H1 (cell line): ENCODE measurements at regions not wholly inside any gene's neighbourhood (a gene's known extent, or its start where the extent isn't known, plus 50 kb on each side); places are given as distances from the start of the nearest gene placed in this dataset.

Source experiments
- CTCF ChIA-PET: fragments of 300-600 bp; sonication (Branson Sonifier 250); formaldehyde crosslinking; loops from one replicate; lab custom pipeline; 2021; ENCODE audit not compliant: partially characterized antibody; lab: Charles Lee
- POLR2A ChIA-PET: fragments of 300-600 bp; sonication (Branson Sonifier 250); formaldehyde crosslinking; loops from one replicate; lab custom pipeline; 2021; ENCODE audit warnings: inconsistent platforms; ENCODE audit not compliant: partially characterized antibody; lab: Charles Lee
- DNase-seq, 2 experiments: peaks; one replicate each; pipeline versions ENCODE4 v3.0.0 to v3.0.0-alpha.2; 2010 to 2022; ENCODE audit warnings: low spot score in 2 of 2, low read depth in 1 of 2, mixed read lengths in 1 of 2
- FAIRE-seq: peaks from 2 replicates; lab custom pipeline; 2011; peaks lifted over from hg19 to GRCh38; lab: Jason Lieb, UNC
- H2AFZ ChIP-seq: 2 replicates; pipeline ENCODE4 v1.8.1; 2012; ENCODE audit warnings: low read length, inconsistent platforms
- H2AK5ac ChIP-seq: 2 replicates; pipeline ENCODE4 v1.6.1; 2013; ENCODE audit warnings: low read depth, low read length
- H2BK120ac ChIP-seq: replicated peaks from 2 replicates; pipeline ENCODE3; 2013; ENCODE audit warnings: low read depth, low read length, inconsistent platforms
- H2BK12ac ChIP-seq: 2 replicates; pipeline ENCODE4 v1.6.1; 2013; ENCODE audit warnings: low read depth, low read length
- H2BK15ac ChIP-seq: 2 replicates; pipeline ENCODE4 v1.6.1; 2013; ENCODE audit warnings: low read length
- H2BK20ac ChIP-seq: 2 replicates; pipeline ENCODE4 v1.6.1; 2013; ENCODE audit warnings: low read length
- H2BK5ac ChIP-seq: 2 replicates; pipeline ENCODE4 v1.6.1; 2013; ENCODE audit warnings: low read depth, low read length
- H3K14ac ChIP-seq: 2 replicates; pipeline ENCODE4 v1.6.1; 2013; ENCODE audit warnings: inconsistent platforms; ENCODE audit not compliant: insufficient read length
- H3K18ac ChIP-seq: 2 replicates; pipeline ENCODE4 v1.6.1; 2013; ENCODE audit warnings: low read length; ENCODE audit errors: extremely low read depth
- H3K23ac ChIP-seq: 2 replicates; pipeline ENCODE4 v1.6.1; 2013; ENCODE audit warnings: inconsistent platforms; ENCODE audit not compliant: insufficient read length
- H3K23me2 ChIP-seq: 2 replicates; pipeline ENCODE4 v1.6.1; 2013; ENCODE audit warnings: low read depth, low read length
- H3K27ac ChIP-seq: 2 replicates; pipeline ENCODE4 v1.6.1; 2011; ENCODE audit warnings: low read depth, low read length, inconsistent platforms
- H3K27me3 ChIP-seq, 4 experiments: replicated peaks in 1 of 4; 1 replicate in 1 of 4; 2 replicates in 3 of 4; pipeline versions ENCODE4 v1.6.1 to v1.8.1; 2011 to 2013; ENCODE audit warnings: low read length in 3 of 4, mild to moderate bottlenecking in 3 of 4, inconsistent platforms in 2 of 4, mixed read lengths in 2 of 4, moderate library complexity in 1 of 4; ENCODE audit not compliant: control insufficient read depth in 3 of 4, insufficient read depth in 3 of 4; ENCODE audit errors: extremely low read depth in 1 of 4
- H3K36me3 ChIP-seq, 4 experiments: 2 replicates each; pipeline versions ENCODE4 v1.6.1 to v1.8.1; 2011 to 2013; ENCODE audit warnings: mild to moderate bottlenecking in 4 of 4, low read length in 3 of 4, moderate library complexity in 2 of 4, control low read depth in 1 of 4, inconsistent platforms in 1 of 4; ENCODE audit not compliant: insufficient read depth in 4 of 4, control insufficient read depth in 2 of 4
- H3K4ac ChIP-seq: replicated peaks from 2 replicates; pipeline ENCODE3; 2013; ENCODE audit warnings: low read length, low read depth, mixed read lengths, inconsistent platforms; ENCODE audit not compliant: insufficient read length
- H3K4me1 ChIP-seq, 4 experiments: replicated peaks in 1 of 4; 1 replicate in 1 of 4; 2 replicates in 3 of 4; pipeline versions ENCODE4 v1.6.1 to v1.8.1; 2011 to 2013; ENCODE audit warnings: low read length in 3 of 4, inconsistent platforms in 2 of 4, mixed read lengths in 1 of 4; ENCODE audit not compliant: insufficient read depth in 4 of 4, control insufficient read depth in 3 of 4
- H3K4me2 ChIP-seq, 2 experiments: 2 replicates each; pipeline versions ENCODE4 v1.6.1 to v1.8.1; 2011 to 2013; ENCODE audit warnings: low read depth in 2 of 2, low read length in 2 of 2, control low read depth in 1 of 2, inconsistent platforms in 1 of 2, mild to moderate bottlenecking in 1 of 2; ENCODE audit not compliant: insufficient read depth in 1 of 2
- H3K4me3 ChIP-seq, 4 experiments: fragments of 200-600, 300-600 bp in 1 of 4; sonication (generic), shearing (Covaris generic), sonication (Bioruptor Twin) in 1 of 4; 2 replicates each; pipeline versions ENCODE4 v1.5.1 to v1.8.1; 2011 to 2016; ENCODE audit warnings: low read length in 4 of 4, low read depth in 3 of 4, control low read depth in 2 of 4, inconsistent platforms in 2 of 4, mild to moderate bottlenecking in 2 of 4, mixed read lengths in 1 of 4, moderate library complexity in 1 of 4; ENCODE audit not compliant: insufficient read depth in 2 of 4; ENCODE audit errors: extremely low read depth in 1 of 4
- H3K56ac ChIP-seq: replicated peaks from 2 replicates; pipeline ENCODE3; 2013; ENCODE audit warnings: low read depth, mild to moderate bottlenecking, mixed read lengths, low read length, inconsistent platforms; ENCODE audit not compliant: insufficient read length
- H3K79me1 ChIP-seq: 2 replicates; pipeline ENCODE4 v1.6.1; 2013; ENCODE audit warnings: low read depth, low read length, control low read depth
- H3K79me2 ChIP-seq, 2 experiments: 2 replicates each; pipeline versions ENCODE4 v1.6.1 to v1.8.1; 2012 to 2013; ENCODE audit warnings: low read length in 2 of 2, mild to moderate bottlenecking in 2 of 2, inconsistent platforms in 1 of 2; ENCODE audit not compliant: insufficient read depth in 2 of 2, control insufficient read depth in 1 of 2
- H3K9ac ChIP-seq, 4 experiments: replicated peaks in 1 of 4; 1 replicate in 1 of 4; 2 replicates in 3 of 4; pipeline versions ENCODE4 v1.6.1 to v1.8.1; 2011 to 2013; ENCODE audit warnings: low read depth in 3 of 4, low read length in 3 of 4, control low read depth in 2 of 4, mild to moderate bottlenecking in 2 of 4, moderate library complexity in 2 of 4, inconsistent platforms in 1 of 4; ENCODE audit errors: extremely low read depth in 1 of 4
- H3K9me3 ChIP-seq, 2 experiments: 2 replicates each; pipeline versions ENCODE4 v1.6.1 to v1.8.1; 2012 to 2013; ENCODE audit warnings: mild to moderate bottlenecking in 2 of 2, moderate library complexity in 2 of 2, control low read depth in 1 of 2, inconsistent platforms in 1 of 2, low read depth in 1 of 2, low read length in 1 of 2, mixed read lengths in 1 of 2; ENCODE audit not compliant: insufficient read depth in 2 of 2
- H4K20me1 ChIP-seq, 2 experiments: replicated peaks in 1 of 2; 2 replicates each; pipeline versions ENCODE3 to v1.8.1; 2011 to 2013; ENCODE audit warnings: inconsistent platforms in 2 of 2, low read length in 2 of 2, mild to moderate bottlenecking in 1 of 2; ENCODE audit not compliant: insufficient read depth in 2 of 2, control insufficient read depth in 1 of 2
- H4K5ac ChIP-seq: 2 replicates; pipeline ENCODE4 v1.6.1; 2013; ENCODE audit warnings: low read length, low read depth, mixed read lengths, inconsistent platforms; ENCODE audit not compliant: insufficient read length
- H4K8ac ChIP-seq: 2 replicates; pipeline ENCODE4 v1.8.0; 2013; ENCODE audit warnings: mild to moderate bottlenecking, moderate library complexity, low read length, inconsistent platforms; ENCODE audit not compliant: insufficient read depth; ENCODE audit errors: extremely low read depth
- H4K91ac ChIP-seq: replicated peaks from 2 replicates; pipeline ENCODE3; 2013; ENCODE audit warnings: low read length, mixed read lengths, inconsistent platforms; ENCODE audit not compliant: insufficient read length
- EGR1 ChIP-seq: IDR thresholded peaks from 2 replicates; pipeline ENCODE4 v1.6.1; 2011; ENCODE audit warnings: low read depth, low read length, borderline replicate concordance
- JUND ChIP-seq: IDR thresholded peaks from 2 replicates; pipeline ENCODE4 v1.6.1; 2011; ENCODE audit warnings: mild to moderate bottlenecking, improper control_type of control experiment, low read length
- NANOG ChIP-seq: IDR thresholded peaks from 2 replicates; pipeline ENCODE4 v1.6.1; 2011; ENCODE audit warnings: low read length, low read depth, mild to moderate bottlenecking, inconsistent platforms; ENCODE audit not compliant: insufficient read depth, poor library complexity, severe bottlenecking
- POLR2A ChIP-seq, 2 experiments: IDR thresholded peaks; 1 replicate in 1 of 2; 2 replicates in 1 of 2; pipeline ENCODE4 v1.6.1; 2011; ENCODE audit warnings: low read depth in 2 of 2, low read length in 2 of 2, mild to moderate bottlenecking in 2 of 2; ENCODE audit errors: control extremely low read depth in 1 of 2
- POLR2AphosphoS5 ChIP-seq: IDR thresholded peaks from 2 replicates; pipeline ENCODE4 v1.6.1; 2011; ENCODE audit warnings: low read depth, low read length
- RAD21 ChIP-seq, 2 experiments: IDR thresholded peaks in 1 of 2; conservative IDR thresholded peaks in 1 of 2; 2 replicates each; pipeline ENCODE4 v1.6.1; 2011; ENCODE audit warnings: low read depth in 2 of 2, low read length in 2 of 2, improper control_type of control experiment in 1 of 2, inconsistent platforms in 1 of 2, mild to moderate bottlenecking in 1 of 2, moderate library complexity in 1 of 2
- SP2 ChIP-seq: IDR thresholded peaks from 2 replicates; pipeline ENCODE4 v1.6.1; 2012; ENCODE audit warnings: mild to moderate bottlenecking, low read length, inconsistent platforms
- SP4 ChIP-seq: IDR thresholded peaks from 2 replicates; pipeline ENCODE4 v1.6.1; 2012; ENCODE audit warnings: low read length, inconsistent platforms
- YY1 ChIP-seq: IDR thresholded peaks from 2 replicates; pipeline ENCODE4 v1.6.1; 2011; ENCODE audit warnings: low read depth, mild to moderate bottlenecking, low read length
- WGBS, 2 experiments: shearing (Covaris generic) in 1 of 2; methylation state at CpG; one replicate each; pipeline versions ENCODE4 v1.1.6 to v1.1.7; 2013 to 2015; ENCODE audit warnings: low lambda C conversion rate in 2 of 2, mixed read lengths in 2 of 2, inconsistent platforms in 1 of 2, low coverage in 1 of 2, missing lambda C conversion rate in 1 of 2; ENCODE audit not compliant: insufficient replicate concordance in 2 of 2, insufficient coverage in 1 of 2, insufficient read length in 1 of 2; ENCODE audit errors: extremely low coverage in 1 of 2, missing lambda C conversion rate in 1 of 2; 5-methylcytosine and 5-hydroxymethylcytosine counted together
- TF ChIP-seq, protein P1 (sequence below): IDR thresholded peaks from 2 replicates; pipeline ENCODE4 v1.6.1; 2012; ENCODE audit warnings: inconsistent platforms
- TF ChIP-seq, protein P2 (sequence below): IDR thresholded peaks from 2 replicates; pipeline ENCODE4 v1.6.1; 2012; ENCODE audit warnings: low read length, inconsistent platforms

DNA sequence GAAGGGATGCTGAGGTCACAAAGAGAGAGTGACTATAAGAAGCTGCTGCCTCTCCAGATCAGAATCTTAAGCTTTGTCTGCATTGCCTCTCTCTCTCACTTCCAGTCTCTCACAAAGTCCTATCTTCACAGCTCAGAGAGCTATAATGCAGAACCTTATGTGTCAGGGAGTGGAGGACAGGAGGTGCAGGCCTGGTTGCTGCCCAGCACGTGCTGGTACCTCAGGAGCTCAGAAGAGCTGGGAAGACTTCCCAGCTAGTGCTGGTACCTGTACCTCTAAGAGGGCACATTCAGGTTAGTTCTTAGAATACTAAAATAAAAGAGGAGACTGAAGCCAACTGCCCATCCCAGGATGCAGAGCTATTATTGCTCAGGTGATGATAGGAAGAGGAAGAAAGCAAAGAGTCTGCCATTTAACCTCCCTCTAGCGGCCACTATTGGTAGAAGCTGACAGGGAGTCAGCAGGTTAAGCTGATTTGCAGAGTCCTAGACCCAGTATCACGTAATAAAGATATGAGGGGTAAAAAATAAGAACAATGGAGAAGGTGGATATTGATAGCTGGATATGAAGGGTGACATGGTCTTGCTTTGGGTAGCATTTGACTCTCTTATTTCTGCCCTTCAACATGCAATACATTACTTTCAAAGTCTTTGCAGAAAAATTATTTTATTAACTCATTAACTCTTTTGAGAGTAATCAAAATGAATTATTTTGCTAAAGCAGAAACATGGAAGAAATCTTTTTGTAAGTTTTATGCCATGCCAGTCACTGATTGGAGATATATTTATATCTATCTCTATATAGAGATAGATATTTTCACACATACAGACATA, 138.1 kb upstream of the HMCN1 start:
- no peaks in the 10 kb centered on the region for H3K9me3 ChIP-seq
- peak; percentile 23 to 77 for DNase-seq
- no peaks in the 10 kb centered on the region for H3K23me2 ChIP-seq
- no peak overlapping the region for H3K4ac ChIP-seq
- H3K27ac ChIP-seq = no peak overlapping the region
- H3K79me1 ChIP-seq = no peaks in the 10 kb centered on the region; the same call in 1 of the 2 replicates
- ChIA-PET POLR2A (interaction anchor here (1.3 to 1.6 kb wide), 2 partner anchors 279 to 292 kb away, joined by 3 to 8 read pairs; partner anchors contain the start of gene IVNS1ABP), CTCF (interaction anchor here (0.6 to 3.8 kb wide), 80 partner anchors 8 to 729 kb away, joined by 3 to 33 read pairs (median 5); partner anchors contain the start of gene IVNS1ABP)
- no peak overlapping the region for H3K4me2 ChIP-seq
- H4K5ac ChIP-seq = no peak overlapping the region
- no peaks in the 10 kb centered on the region for H3K27me3 ChIP-seq
- H2BK120ac ChIP-seq = no peak overlapping the region
- no peak overlapping the region for H3K9ac ChIP-seq
- WGBS, 2 experiments = 60% methylated on average over 3 of the region's 3 CpGs; no CpG with 5 or more reads in 1 of the 2 experiments
- no peak overlapping the region for H2BK5ac ChIP-seq
- no peak overlapping the region for H3K56ac ChIP-seq
- no peak overlapping the region for H4K91ac ChIP-seq
- H4K8ac ChIP-seq = no peak overlapping the region
- H3K79me2 ChIP-seq = no peaks in the 10 kb centered on the region
- no peak overlapping the region for H3K18ac ChIP-seq
- H2AFZ ChIP-seq = no peak overlapping the region
- no peaks in the 10 kb centered on the region for H4K20me1 ChIP-seq
- H2BK12ac ChIP-seq = no peak overlapping the region
- H2BK15ac ChIP-seq = no peak overlapping the region
- H3K14ac ChIP-seq = no peak overlapping the region
- FAIRE-seq = peak; percentile 13
- no peak overlapping the region for H2BK20ac ChIP-seq
- no peak overlapping the region for H3K4me3 ChIP-seq
- H2AK5ac ChIP-seq = no peak overlapping the region
- H3K36me3 ChIP-seq = no peaks in the 10 kb centered on the region
- H3K23ac ChIP-seq = no peak overlapping the region
- H3K4me1 ChIP-seq = no peaks in the 10 kb centered on the region
- TF ChIP-seq POLR2A (IDR thresholded peaks at IDR 0.05; ENCODE audit: control extremely low read depth in 1 of 2, low read depth in 2 of 2, low read length in 2 of 2) (no peak), EGR1 (no peak), RAD21 (IDR thresholded peaks at IDR 0.05 in 1 of 2, conservative IDR thresholded peaks at IDR 0.05 in 1 of 2; ENCODE audit: low read depth in 2 of 2, low read length in 2 of 2) (peak; percentile 57 to 77), NANOG (no peak), JUND (no peak), SP4 (no peak), YY1 (peak; percentile 14; the same call in 1 of the 2 replicates), SP2 (no peak), POLR2AphosphoS5 (no peak)
- TF ChIP-seq, protein P1, sequence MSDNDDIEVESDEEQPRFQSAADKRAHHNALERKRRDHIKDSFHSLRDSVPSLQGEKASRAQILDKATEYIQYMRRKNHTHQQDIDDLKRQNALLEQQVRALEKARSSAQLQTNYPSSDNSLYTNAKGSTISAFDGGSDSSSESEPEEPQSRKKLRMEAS = no peak
- TF ChIP-seq, protein P2, sequence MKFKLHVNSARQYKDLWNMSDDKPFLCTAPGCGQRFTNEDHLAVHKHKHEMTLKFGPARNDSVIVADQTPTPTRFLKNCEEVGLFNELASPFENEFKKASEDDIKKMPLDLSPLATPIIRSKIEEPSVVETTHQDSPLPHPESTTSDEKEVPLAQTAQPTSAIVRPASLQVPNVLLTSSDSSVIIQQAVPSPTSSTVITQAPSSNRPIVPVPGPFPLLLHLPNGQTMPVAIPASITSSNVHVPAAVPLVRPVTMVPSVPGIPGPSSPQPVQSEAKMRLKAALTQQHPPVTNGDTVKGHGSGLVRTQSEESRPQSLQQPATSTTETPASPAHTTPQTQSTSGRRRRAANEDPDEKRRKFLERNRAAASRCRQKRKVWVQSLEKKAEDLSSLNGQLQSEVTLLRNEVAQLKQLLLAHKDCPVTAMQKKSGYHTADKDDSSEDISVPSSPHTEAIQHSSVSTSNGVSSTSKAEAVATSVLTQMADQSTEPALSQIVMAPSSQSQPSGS = no peak
